Sigmoid colon (tissue), 4 donors: ENCODE measurements at regions not wholly inside any gene's neighbourhood (a gene's known extent, or its start where the extent isn't known, plus 50 kb on each side); places are given as distances from the start of the nearest gene placed in this dataset.

ENCODE experiments used
- EP300 ChIP-seq, 4 donors: sonication (generic); formaldehyde crosslinking; IDR thresholded peaks; one replicate each; pipeline ENCODE4 v1.6.1; 2017; ENCODE audit warnings: antibody characterized with exemption in 4 of 4
- POLR2A ChIP-seq, 2 donors: fragments of 450-650 bp; IDR thresholded peaks; one replicate each; pipeline ENCODE4 v1.6.1; 2016; ENCODE audit warnings: antibody characterized with exemption in 2 of 2, mild to moderate bottlenecking in 2 of 2, moderate library complexity in 2 of 2
- POLR2AphosphoS5 ChIP-seq, 4 donors: sonication (generic); formaldehyde crosslinking; IDR thresholded peaks; one replicate each; pipeline ENCODE4 v1.6.1; 2017; ENCODE audit warnings: antibody characterized with exemption in 4 of 4
- TF ChIP-seq, protein P1 (sequence below), 4 experiments: fragments of 450-650 bp in 3 of 4; fragments of 200-600 bp in 1 of 4; IDR thresholded peaks; one replicate each; pipeline ENCODE4 v1.5.1; 2016 to 2019; ENCODE audit warnings: antibody characterized with exemption in 4 of 4, mild to moderate bottlenecking in 3 of 4, moderate library complexity in 2 of 4

DNA sequence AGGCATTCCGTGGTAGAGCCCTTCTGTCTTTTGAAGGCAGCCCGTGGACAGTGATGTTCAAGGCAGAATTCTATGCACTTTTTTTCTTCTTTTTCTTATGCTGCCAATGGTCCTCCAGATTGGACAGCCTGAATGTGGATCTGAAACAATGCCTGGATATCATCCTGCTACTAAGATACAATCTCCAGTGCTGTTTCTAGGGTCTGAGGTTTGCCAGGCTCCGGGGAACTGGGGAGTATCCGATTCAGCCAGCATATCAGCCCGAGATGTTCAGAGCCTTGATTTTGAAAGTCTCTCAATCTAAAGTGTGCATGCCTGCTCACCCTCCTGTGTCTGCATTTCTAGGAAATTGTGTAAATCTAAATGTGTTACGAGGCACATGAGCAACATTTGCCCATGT is 103.8 kb upstream of the WWC1 start:
- TF ChIP-seq, protein P1, sequence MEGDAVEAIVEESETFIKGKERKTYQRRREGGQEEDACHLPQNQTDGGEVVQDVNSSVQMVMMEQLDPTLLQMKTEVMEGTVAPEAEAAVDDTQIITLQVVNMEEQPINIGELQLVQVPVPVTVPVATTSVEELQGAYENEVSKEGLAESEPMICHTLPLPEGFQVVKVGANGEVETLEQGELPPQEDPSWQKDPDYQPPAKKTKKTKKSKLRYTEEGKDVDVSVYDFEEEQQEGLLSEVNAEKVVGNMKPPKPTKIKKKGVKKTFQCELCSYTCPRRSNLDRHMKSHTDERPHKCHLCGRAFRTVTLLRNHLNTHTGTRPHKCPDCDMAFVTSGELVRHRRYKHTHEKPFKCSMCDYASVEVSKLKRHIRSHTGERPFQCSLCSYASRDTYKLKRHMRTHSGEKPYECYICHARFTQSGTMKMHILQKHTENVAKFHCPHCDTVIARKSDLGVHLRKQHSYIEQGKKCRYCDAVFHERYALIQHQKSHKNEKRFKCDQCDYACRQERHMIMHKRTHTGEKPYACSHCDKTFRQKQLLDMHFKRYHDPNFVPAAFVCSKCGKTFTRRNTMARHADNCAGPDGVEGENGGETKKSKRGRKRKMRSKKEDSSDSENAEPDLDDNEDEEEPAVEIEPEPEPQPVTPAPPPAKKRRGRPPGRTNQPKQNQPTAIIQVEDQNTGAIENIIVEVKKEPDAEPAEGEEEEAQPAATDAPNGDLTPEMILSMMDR (IDR thresholded peaks at IDR 0.05): no peak
- TF ChIP-seq POLR2AphosphoS5 (IDR thresholded peaks at IDR 0.05) (peak in 2 of 4 donors; percentile 70 to 77), EP300 (IDR thresholded peaks at IDR 0.05) (no peak), POLR2A (IDR thresholded peaks at IDR 0.05) (no peak)
